ENCODE measurements at regions not wholly inside any gene's neighbourhood (a gene's known extent, or its start where the extent isn't known, plus 50 kb on each side); places are given as distances from the start of the nearest gene placed in this dataset.

GRCh38 chr14:65964366-65964765 lies 521.8 kb upstream of the CCDC196 start:
- intact Hi-C loops (cut with DNase I): loop anchor here in 5 of 10 donors (5.0 to 10.0 kb wide), 4 partner anchors 103 to 800 kb away; no protein-coding TSS in a partner anchor
- ATAC-seq: no peak

GRCh38 chr14:65966188-65966587 lies 520.0 kb upstream of the CCDC196 start:
- Histone ChIP-seq H3K36me3 (no peaks in the 10 kb centered on the region), H3K27me3 (peaks cover 0 to 14% (median 0%) of the 10 kb centered on the region in 9 donors), H3K4me3 (no peak overlapping the region), H3K27ac (no peak overlapping the region), H3K9me3 (no peaks in the 10 kb centered on the region), H3K4me1 (no peaks in the 10 kb centered on the region)
- WGBS, 4 donors: 72 to 86% (median 76%) methylated on average over 2 of the region's 2 CpGs
- no peak for TF ChIP-seq POLR2A (IDR thresholded peaks at IDR 0.05)
- no peak for TF ChIP-seq CTCF (IDR thresholded peaks at IDR 0.05)
- no peak for ATAC-seq
- intact Hi-C loops (cut with DNase I): loop anchor here in 3 of 10 donors (10.0 kb wide), 2 partner anchors 109 to 801 kb away; no protein-coding TSS in a partner anchor
- no peak for DNase-seq

More at GRCh38 chr14:65964366-65964765, 521.8 kb upstream of the CCDC196 start:
- DNase-seq: no peak
- no peak overlapping the region for H3K4me3 ChIP-seq
- no peaks in the 10 kb centered on the region for H3K9me3 ChIP-seq
- TF ChIP-seq POLR2A (IDR thresholded peaks at IDR 0.05): no peak
- TF ChIP-seq CTCF (IDR thresholded peaks at IDR 0.05): no peak
- WGBS, 4 donors: 47 to 69% (median 59%) methylated on average over 2 of the region's 2 CpGs
- H3K4me1 ChIP-seq: peaks cover 0 to 3% (median 0%) of the 10 kb centered on the region in 12 donors
- H3K36me3 ChIP-seq: no peaks in the 10 kb centered on the region
- peaks cover 0 to 14% (median 3%) of the 10 kb centered on the region in 9 donors for H3K27me3 ChIP-seq
- H3K27ac ChIP-seq: no peak overlapping the region

GRCh38 chr14:65972346-65972870 lies 513.8 kb upstream of the CCDC196 start:
- Histone ChIP-seq H3K4me1 (peaks cover 0 to 4% (median 0%) of the 10 kb centered on the region in 12 donors), H3K36me3 (no peaks in the 10 kb centered on the region), H3K4me3 (no peak overlapping the region), H3K9me3 (no peaks in the 10 kb centered on the region), H3K27me3 (peaks cover 0 to 6% (median 0%) of the 10 kb centered on the region in 9 donors), H3K27ac (no peak overlapping the region)
- no peak for ATAC-seq
- 61 to 64% (median 64%) methylated on average over 4 of the region's 4 CpGs for WGBS, 4 donors
- no peak for TF ChIP-seq POLR2A (IDR thresholded peaks at IDR 0.05)
- no peak for TF ChIP-seq CTCF (IDR thresholded peaks at IDR 0.05)
- no peak for DNase-seq
- intact Hi-C loops (cut with DNase I): no loop called here

- 58 to 70% (median 60%) methylated on average over 3 of the region's 3 CpGs for WGBS, 4 donors
- ATAC-seq (no peak), DNase-seq (no peak)
- Histone ChIP-seq H3K27me3 (peaks cover 0 to 6% (median 0%) of the 10 kb centered on the region in 9 donors), H3K9me3 (no peaks in the 10 kb centered on the region), H3K4me3 (no peak overlapping the region), H3K4me1 (peaks cover 0 to 4% (median 0%) of the 10 kb centered on the region in 12 donors), H3K27ac (no peak overlapping the region), H3K36me3 (no peaks in the 10 kb centered on the region)
- TF ChIP-seq POLR2A (IDR thresholded peaks at IDR 0.05) (no peak), CTCF (IDR thresholded peaks at IDR 0.05) (no peak)
- intact Hi-C loops (cut with DNase I): no loop called here
Observed at GRCh38 chr14:65972891-65973290, 513.3 kb upstream of the CCDC196 start.
